K562 (cell line): ENCODE measurements at regions not wholly inside any gene's neighbourhood (a gene's known extent, or its start where the extent isn't known, plus 50 kb on each side); places are given as distances from the start of the nearest gene placed in this dataset.

Source experiments
- ATAC-seq: fragments of 200-7000 bp; cut with Tn5 transposase; 3 replicates; pipeline ENCODE4 v1.9.1; 2020; ENCODE audit warnings: moderate library complexity
- BruUV-seq: library from RNA; stranded (reverse); fragments of 400-500 nt; replicated peaks from 2 replicates; lab custom pipeline; 2021; lab: Mats Ljungman, UMichigan
- CTCF ChIA-PET: fragments of 300-600 bp; formaldehyde crosslinking; extraction: SDS; loops from one replicate; lab custom pipeline; 2021; ENCODE audit warnings: low intra/inter-chr PET ratio; lab: Yijun Ruan, JAX
- POLR2A ChIA-PET: fragments of 300-600, 350-650 bp; sonication (Branson Sonifier 250); formaldehyde crosslinking; extraction: SDS; loops from one replicate; lab custom pipeline; 2021; ENCODE audit warnings: antibody characterized with exemption, inconsistent platforms; lab: Yijun Ruan, JAX
- DNase-seq, 4 experiments: peaks; one replicate each; pipeline versions ENCODE4 v3.0.0 to v3.0.0-alpha.2; 2011 to 2018; ENCODE audit warnings: low spot score in 3 of 4, mixed read lengths in 3 of 4; ENCODE audit errors: extremely low read depth in 1 of 4
- FAIRE-seq: peaks from 2 replicates; lab custom pipeline; 2011; peaks lifted over from hg19 to GRCh38; lab: Jason Lieb, UNC
- H2AFZ ChIP-seq: 2 replicates; pipeline ENCODE4 v1.6.0; 2011; ENCODE audit warnings: low read depth, low read length, control low read depth, inconsistent platforms
- H3K27ac ChIP-seq: fragments of 200-600 bp; 3 replicates; pipeline ENCODE4 v1.8.0; 2011; ENCODE audit warnings: low read depth, mild to moderate bottlenecking, control low read depth, inconsistent platforms, low read length, moderate library complexity, mixed read lengths; ENCODE audit errors: extremely low read depth
- H3K27me3 ChIP-seq, 2 experiments: fragments of 300-600 bp in 1 of 2; 2 replicates in 1 of 2; 3 replicates in 1 of 2; pipeline versions ENCODE4 v1.6.0 to v1.8.0; 2011; ENCODE audit warnings: inconsistent platforms in 2 of 2, low read length in 2 of 2, mild to moderate bottlenecking in 1 of 2, mixed read lengths in 1 of 2, moderate library complexity in 1 of 2; ENCODE audit not compliant: control insufficient read depth in 2 of 2, insufficient read depth in 2 of 2
- H3K36me3 ChIP-seq: fragments of 300-600 bp; 3 replicates; pipeline ENCODE4 v1.8.0; 2011; ENCODE audit warnings: mild to moderate bottlenecking, low read length, inconsistent platforms; ENCODE audit not compliant: control insufficient read depth, insufficient read depth
- H3K4me1 ChIP-seq, 2 experiments: fragments of 200-600 bp in 1 of 2; replicated peaks in 1 of 2; 2 replicates in 1 of 2; 3 replicates in 1 of 2; pipeline versions ENCODE4 v1.5.1 to v1.8.0; 2011; ENCODE audit warnings: inconsistent platforms in 2 of 2, low read length in 2 of 2, mild to moderate bottlenecking in 1 of 2, mixed read lengths in 1 of 2, moderate library complexity in 1 of 2; ENCODE audit not compliant: control insufficient read depth in 2 of 2, insufficient read depth in 2 of 2
- H3K4me2 ChIP-seq: 2 replicates; pipeline ENCODE4 v1.6.1; 2011; ENCODE audit warnings: low read length, control low read depth, inconsistent platforms, mixed read lengths; ENCODE audit not compliant: insufficient read depth
- H3K4me3 ChIP-seq: fragments of 200-600 bp; sonication (generic), shearing (Covaris generic); 2 replicates; pipeline ENCODE4 v1.5.1; 2016; ENCODE audit warnings: control low read depth, inconsistent platforms
- H3K79me2 ChIP-seq: fragments of 200-600 bp; 3 replicates; pipeline ENCODE4 v1.8.0; 2011; ENCODE audit warnings: low read length, inconsistent platforms; ENCODE audit not compliant: control insufficient read depth, insufficient read depth
- H3K9ac ChIP-seq, 2 experiments: 2 replicates each; pipeline versions ENCODE4 v1.6.0 to v1.6.1; 2011; ENCODE audit warnings: low read depth in 2 of 2, low read length in 2 of 2, control low read depth in 1 of 2, inconsistent platforms in 1 of 2, mild to moderate bottlenecking in 1 of 2, mixed read lengths in 1 of 2; ENCODE audit not compliant: insufficient read depth in 1 of 2
- H3K9me1 ChIP-seq: one replicate; pipeline ENCODE4 v1.6.0; 2011; ENCODE audit warnings: inconsistent platforms, mild to moderate bottlenecking, low read length, moderate library complexity; ENCODE audit not compliant: control insufficient read depth, insufficient read depth
- H3K9me3 ChIP-seq: replicated peaks from 2 replicates; pipeline ENCODE4 v1.5.1; 2011; ENCODE audit warnings: low read depth, low read length, inconsistent platforms; ENCODE audit not compliant: control insufficient read depth, insufficient read depth
- H4K20me1 ChIP-seq: replicated peaks from 2 replicates; pipeline ENCODE4 v1.6.1; 2011; ENCODE audit warnings: low read length, inconsistent platforms, mixed read lengths; ENCODE audit not compliant: control insufficient read depth, insufficient read depth
- DPF2 ChIP-seq: fragments of 450-650 bp; IDR thresholded peaks from 2 replicates; pipeline ENCODE4 v1.6.1; 2016
- FOXM1 ChIP-seq, 2 experiments: fragments of 450-650 bp in 1 of 2; sonication (generic) in 1 of 2; formaldehyde crosslinking in 1 of 2; IDR thresholded peaks; 2 replicates each; pipeline versions ENCODE4 v1.6.1 to v1.9.0; 2017 to 2022; ENCODE audit warnings: low read depth in 2 of 2, mild to moderate bottlenecking in 2 of 2, missing genetic modification reagents in 1 of 2, moderate library complexity in 1 of 2
- HDGF ChIP-seq: fragments of 450-650 bp; IDR thresholded peaks from 2 replicates; pipeline ENCODE4 v1.6.1; 2016
- MAZ ChIP-seq, 2 experiments: fragments of 450-650 bp in 1 of 2; sonication (generic) in 1 of 2; formaldehyde crosslinking; IDR thresholded peaks in 1 of 2; conservative IDR thresholded peaks in 1 of 2; 2 replicates each; pipeline versions ENCODE4 v1.4.0 to v1.5.0; 2020; ENCODE audit warnings: mild to moderate bottlenecking in 1 of 2, missing genetic modification reagents in 1 of 2
- MTA2 ChIP-seq: fragments of 450-650 bp; IDR thresholded peaks from 2 replicates; pipeline ENCODE4 v1.6.1; 2016; ENCODE audit warnings: low read depth
- NFXL1 ChIP-seq: fragments of 450-650 bp; formaldehyde crosslinking; IDR thresholded peaks from 2 replicates; pipeline ENCODE4 v1.4.0; 2021; ENCODE audit warnings: mild to moderate bottlenecking
- NRF1 ChIP-seq, 2 experiments: fragments of 450-650 bp; IDR thresholded peaks in 1 of 2; conservative IDR thresholded peaks in 1 of 2; 2 replicates each; pipeline ENCODE4 v1.6.1; 2014; ENCODE audit warnings: mild to moderate bottlenecking in 2 of 2
- TCF7L2 ChIP-seq: fragments of 150-350 bp; IDR thresholded peaks from 2 replicates; pipeline ENCODE4 v1.6.1; 2016; ENCODE audit warnings: low read depth, mild to moderate bottlenecking, low read length, moderate library complexity
- YBX1 ChIP-seq: fragments of 450-650 bp; IDR thresholded peaks from 2 replicates; pipeline ENCODE4 v1.7.1; 2016; ENCODE audit warnings: mild to moderate bottlenecking
- ZBTB17 ChIP-seq: fragments of 450-650 bp; formaldehyde crosslinking; IDR thresholded peaks from 2 replicates; pipeline ENCODE4 v1.4.0; 2020; ENCODE audit warnings: mild to moderate bottlenecking
- ZFP36 ChIP-seq: fragments of 150-350 bp; IDR thresholded peaks from 2 replicates; pipeline ENCODE4 v1.6.1; 2018; ENCODE audit warnings: low read length, low read depth; ENCODE audit not compliant: partially characterized antibody
- ZNF175 ChIP-seq: fragments of 200-800 bp; sonication (Bioruptor generic); IDR thresholded peaks from 2 replicates; pipeline ENCODE4 v1.6.1; 2016; ENCODE audit warnings: low read depth, mild to moderate bottlenecking, missing genetic modification characterization, missing compliant biosample characterization
- ZNF184 ChIP-seq: sonication (generic); formaldehyde crosslinking; IDR thresholded peaks from 2 replicates; pipeline ENCODE4 v1.5.0; 2020; ENCODE audit warnings: missing genetic modification reagents
- ZNF311 ChIP-seq: fragments of 250-450 bp; sonication (Bioruptor Pico); IDR thresholded peaks from 2 replicates; pipeline ENCODE4 v1.4.0; 2020; ENCODE audit warnings: mild to moderate bottlenecking, moderate library complexity
- ZNF316 ChIP-seq: fragments of 450-650 bp; IDR thresholded peaks from 2 replicates; pipeline ENCODE4 v1.6.1; 2016
- WGBS: fragments of 100-300 bp; shearing (Covaris generic); methylation state at CpG from one replicate; pipeline ENCODE4 v1.1.6; 2016; ENCODE audit warnings: low coverage, mixed read lengths; ENCODE audit not compliant: insufficient coverage; ENCODE audit errors: missing lambda C conversion rate; 5-methylcytosine and 5-hydroxymethylcytosine counted together
- in situ Hi-C: fragments of 300-500 bp; cut with MboI; formaldehyde crosslinking; loops from 4 replicates; pipeline ENCODE4 v1.15.0; 2018; ENCODE audit warnings: inconsistent platforms, mixed read lengths
- intact Hi-C: fragments of 100-400 bp; cut with micrococcal nuclease; formaldehyde crosslinking; loops from 2 replicates; pipeline ENCODE4 v1.14.2; 2022
- TF ChIP-seq, protein P1 (sequence below): fragments of 450-650 bp; IDR thresholded peaks from 2 replicates; pipeline ENCODE4 v1.6.1; 2016; ENCODE audit warnings: antibody characterized with exemption

DNA sequence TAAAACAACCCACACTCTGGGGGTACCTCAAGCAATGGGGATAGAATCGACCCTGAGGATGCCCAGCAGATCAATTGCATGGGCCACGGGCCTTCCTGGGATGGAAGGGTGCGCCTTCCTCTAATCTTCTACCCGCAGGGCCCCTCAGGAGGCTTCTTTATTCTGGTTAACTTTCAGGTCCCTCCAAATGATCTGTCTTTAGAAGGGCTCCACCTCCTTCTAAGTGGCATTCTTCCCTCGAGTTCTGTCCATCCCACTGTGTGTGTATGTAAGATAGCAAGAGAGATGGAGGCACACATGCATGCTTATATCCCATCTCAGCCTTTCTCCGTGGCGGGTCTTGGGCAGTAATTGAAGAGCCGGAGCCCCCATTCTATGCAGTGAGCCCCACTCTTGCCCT is 125.7 kb downstream of the MRM1 start:
- H2AFZ ChIP-seq, result peak overlapping the region; percentile 76
- BruUV-seq, result no TSS peak
- no peak overlapping the region for H3K4me3 ChIP-seq
- peak; percentile 17; the same call in 1 of the 2 replicates for TF ChIP-seq ZNF175 (CRISPR knock-in tag)
- TF ChIP-seq YBX1, result no peak
- H3K27me3 ChIP-seq, result no peaks in the 10 kb centered on the region
- no peaks in the 10 kb centered on the region for H3K9me1 ChIP-seq
- peaks cover 2% of the 10 kb centered on the region; the same call in 1 of the 3 replicates for H3K79me2 ChIP-seq
- intact Hi-C loops, result loop anchor here (10.0 kb wide), 1 partner anchor 182 kb away; the partner anchor contains the start of gene GGNBP2
- no peaks in the 10 kb centered on the region for H3K36me3 ChIP-seq
- H3K27ac ChIP-seq, result peak overlapping the region; percentile 84
- POLR2A ChIA-PET, result interaction anchor here (0.6 to 1.3 kb wide), 2 partner anchors 20 to 26 kb away, joined by 3 to 4 read pairs; no protein-coding TSS in a partner anchor
- 40% methylated on average over 8 of the region's 8 CpGs for WGBS
- ATAC-seq, result no peak
- H3K9me3 ChIP-seq, result no peaks in the 10 kb centered on the region
- peaks cover 60 to 65% of the 10 kb centered on the region in 2 experiments for H3K4me1 ChIP-seq
- in situ Hi-C loops, result no loop called here
- CTCF ChIA-PET, result no interaction called here
- no peaks in the 10 kb centered on the region; the same call in 1 of the 2 replicates for H4K20me1 ChIP-seq
- H3K4me2 ChIP-seq, result peak overlapping the region; percentile 65
- peak overlapping the region; percentile 58 to 85; a peak in 3 of 4 replicates for H3K9ac ChIP-seq
- no peak for DNase-seq
- FAIRE-seq, result no peak

GRCh38 chr17:36727577-36727976 is 126.2 kb downstream of the MRM1 start:
- Histone ChIP-seq H3K27ac (peak overlapping the region; percentile 84), H3K4me3 (no peak overlapping the region), H2AFZ (peak overlapping the region; percentile 76), H3K9me1 (no peaks in the 10 kb centered on the region), H3K4me2 (peak overlapping the region; percentile 65), H3K36me3 (no peaks in the 10 kb centered on the region), H3K79me2 (peaks cover 2% of the 10 kb centered on the region; the same call in 1 of the 3 replicates), H3K4me1 (peaks cover 54 to 65% of the 10 kb centered on the region in 2 experiments), H4K20me1 (no peaks in the 10 kb centered on the region; the same call in 1 of the 2 replicates), H3K9me3 (no peaks in the 10 kb centered on the region), H3K9ac (peak overlapping the region; percentile 58 to 85), H3K27me3 (no peaks in the 10 kb centered on the region; a peak in 1 of 5 replicates)
- ATAC-seq (peak; percentile 63), DNase-seq (peak; percentile 45 to 65 (median 54)), FAIRE-seq (no peak)
- ChIA-PET POLR2A (no interaction called here), CTCF (no interaction called here)
- in situ Hi-C loops, result no loop called here
- intact Hi-C loops, result loop anchor here (10.0 kb wide), 1 partner anchor 183 kb away; the partner anchor contains the start of gene GGNBP2
- no TSS peak for BruUV-seq
- 0% methylated on average over 1 of the region's 4 CpGs for WGBS
- peak; percentile 25; the same call in 1 of the 2 replicates for TF ChIP-seq ZNF311 (CRISPR knock-in tag)
- peak in 1 of 2 experiments; percentile 36; a peak in 1 of 4 replicates for TF ChIP-seq MAZ (CRISPR knock-in tag; conservative IDR thresholded peaks at IDR 0.05 in 1 of 2, IDR thresholded peaks at IDR 0.05 in 1 of 2)
- peak; percentile 67 for TF ChIP-seq ZNF316
- TF ChIP-seq NRF1 (conservative IDR thresholded peaks at IDR 0.05 in 1 of 2, IDR thresholded peaks at IDR 0.05 in 1 of 2), result 0 out of 4 replicates have a peak, but pooled peaks of 1 of the 2 experiments have one; percentile 9
- no peak; the same call in 1 of the 2 replicates for TF ChIP-seq MTA2
- TF ChIP-seq, protein P1, sequence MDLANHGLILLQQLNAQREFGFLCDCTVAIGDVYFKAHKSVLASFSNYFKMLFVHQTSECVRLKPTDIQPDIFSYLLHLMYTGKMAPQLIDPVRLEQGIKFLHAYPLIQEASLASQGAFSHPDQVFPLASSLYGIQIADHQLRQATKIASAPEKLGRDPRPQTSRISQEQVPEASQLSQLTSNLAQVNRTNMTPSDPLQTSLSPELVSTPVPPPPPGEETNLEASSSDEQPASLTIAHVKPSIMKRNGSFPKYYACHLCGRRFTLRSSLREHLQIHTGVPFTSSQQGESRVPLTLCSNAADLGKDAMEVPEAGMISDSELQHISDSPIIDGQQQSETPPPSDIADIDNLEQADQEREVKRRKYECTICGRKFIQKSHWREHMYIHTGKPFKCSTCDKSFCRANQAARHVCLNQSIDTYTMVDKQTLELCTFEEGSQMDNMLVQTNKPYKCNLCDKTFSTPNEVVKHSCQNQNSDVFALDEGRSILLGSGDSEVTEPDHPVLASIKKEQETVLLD, result peak; percentile 42; the same call in 1 of the 2 replicates
- TF ChIP-seq ZBTB17 (CRISPR knock-in tag), result 0 out of 2 replicates have a peak, but pooled peaks have one; percentile 61
- TF ChIP-seq NFXL1 (CRISPR knock-in tag), result no peak
- TF ChIP-seq DPF2, result no peak
- 0 out of 2 replicates have a peak, but pooled peaks have one; percentile 62 for TF ChIP-seq HDGF
- TF ChIP-seq ZFP36, result peak; percentile 17
- no peak for TF ChIP-seq FOXM1 (IDR thresholded peaks at IDR 0.05; ENCODE audit: low read depth)
- TF ChIP-seq FOXM1 (CRISPR knock-in tag; IDR thresholded peaks at IDR 0.05; ENCODE audit: low read depth), result no peak
- TF ChIP-seq TCF7L2, result no peak
- TF ChIP-seq ZNF184 (CRISPR knock-in tag), result no peak
